ENCODE measurements at regions not wholly inside any gene's neighbourhood (a gene's known extent, or its start where the extent isn't known, plus 50 kb on each side); places are given as distances from the start of the nearest gene placed in this dataset.
"Not testable (repeated sequence)": the region's sequence is repeated elsewhere in the genome, so short reads cannot be mapped to it uniquely, and the experiment has no call there.

DNA sequence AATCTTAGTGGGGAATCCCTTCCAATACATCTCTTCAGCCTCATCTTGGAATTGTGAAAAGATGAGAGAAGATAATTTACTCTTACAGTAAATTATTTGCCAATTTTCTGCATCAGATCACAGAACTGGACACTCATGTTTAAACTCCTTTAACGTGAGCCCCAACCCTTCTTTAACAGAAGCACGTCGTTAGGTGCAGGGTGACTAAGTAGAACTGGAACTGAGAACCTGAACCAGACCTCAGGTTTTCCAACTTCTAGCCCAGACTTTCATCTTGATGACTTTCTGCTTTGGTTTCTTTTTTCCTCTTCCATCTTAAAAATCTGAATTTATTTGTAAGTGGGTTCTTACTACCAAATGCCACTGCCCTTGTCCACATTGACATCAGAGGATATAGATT is 57.2 kb upstream of the LYZL2 start:
- H3K4me3 ChIP-seq (ENCODE audit: low read depth in 1 of 3, low read length in 3 of 3) = no peak overlapping the region
- no peak for FAIRE-seq
- no peaks in the 10 kb centered on the region for H3K9me3 ChIP-seq (ENCODE audit: control insufficient read depth in 2 of 2, insufficient read depth in 1 of 2, low read depth in 1 of 2, low read length in 1 of 2)
- peaks cover 0 to 7% (median 0%) of the 10 kb centered on the region in 3 donors for H3K27me3 ChIP-seq (ENCODE audit: control insufficient read depth in 3 of 3, insufficient read depth in 3 of 3, low read length in 3 of 3)
- DNase-seq = no peak
- H3K4me1 ChIP-seq (ENCODE audit: control insufficient read depth in 3 of 3, insufficient read depth in 2 of 3, low read depth in 1 of 3, low read length in 2 of 3) = no peaks in the 10 kb centered on the region
- no peaks in the 10 kb centered on the region for H3K36me3 ChIP-seq (ENCODE audit: control insufficient read depth in 3 of 3, insufficient read depth in 2 of 3, low read depth in 1 of 3, low read length in 3 of 3)
- WGBS, 3 donors = 57 to 65% (median 63%) methylated on average over 3 of the region's 3 CpGs
- H3K27ac ChIP-seq (ENCODE audit: low read depth in 1 of 3, low read length in 2 of 3) = no peak overlapping the region

DNA sequence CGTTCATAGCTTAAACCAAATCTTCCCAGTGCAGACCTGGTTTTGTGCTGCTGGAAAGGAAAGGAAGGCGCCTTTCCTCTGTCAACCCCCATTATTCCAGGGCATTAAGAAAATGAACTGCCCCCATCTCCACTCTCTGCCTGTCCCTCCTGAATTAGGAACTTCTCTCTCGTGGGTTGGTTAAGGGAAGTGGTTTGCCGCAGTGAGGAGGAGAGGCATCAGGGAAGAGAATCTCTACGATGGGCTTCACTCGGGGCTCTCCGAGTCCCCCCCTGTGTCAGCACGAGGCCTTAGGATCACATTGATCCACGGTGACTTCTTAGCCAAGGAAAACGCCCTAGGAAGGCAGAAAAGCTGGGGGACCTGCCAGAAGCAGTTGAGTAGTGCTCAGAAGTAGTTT is 53.9 kb upstream of the LYZL2 start:
- 60 to 73% (median 68%) methylated on average over 10 of the region's 10 CpGs for WGBS, 3 donors
- DNase-seq = no peak
- Histone ChIP-seq H3K36me3 (ENCODE audit: control insufficient read depth in 3 of 3, insufficient read depth in 2 of 3, low read depth in 1 of 3, low read length in 3 of 3) (no peaks in the 10 kb centered on the region), H3K4me3 (ENCODE audit: low read depth in 1 of 3, low read length in 3 of 3) (no peak overlapping the region), H3K27me3 (ENCODE audit: control insufficient read depth in 3 of 3, insufficient read depth in 3 of 3, low read length in 3 of 3) (peaks cover 0 to 9% (median 0%) of the 10 kb centered on the region in 3 donors), H3K9me3 (ENCODE audit: control insufficient read depth in 2 of 2, insufficient read depth in 1 of 2, low read depth in 1 of 2, low read length in 1 of 2) (peaks cover 0 to 2% of the 10 kb centered on the region in 2 donors), H3K4me1 (ENCODE audit: control insufficient read depth in 3 of 3, insufficient read depth in 2 of 3, low read depth in 1 of 3, low read length in 2 of 3) (no peaks in the 10 kb centered on the region), H3K27ac (ENCODE audit: low read depth in 1 of 3, low read length in 2 of 3) (no peak overlapping the region)
- FAIRE-seq = no peak

DNA sequence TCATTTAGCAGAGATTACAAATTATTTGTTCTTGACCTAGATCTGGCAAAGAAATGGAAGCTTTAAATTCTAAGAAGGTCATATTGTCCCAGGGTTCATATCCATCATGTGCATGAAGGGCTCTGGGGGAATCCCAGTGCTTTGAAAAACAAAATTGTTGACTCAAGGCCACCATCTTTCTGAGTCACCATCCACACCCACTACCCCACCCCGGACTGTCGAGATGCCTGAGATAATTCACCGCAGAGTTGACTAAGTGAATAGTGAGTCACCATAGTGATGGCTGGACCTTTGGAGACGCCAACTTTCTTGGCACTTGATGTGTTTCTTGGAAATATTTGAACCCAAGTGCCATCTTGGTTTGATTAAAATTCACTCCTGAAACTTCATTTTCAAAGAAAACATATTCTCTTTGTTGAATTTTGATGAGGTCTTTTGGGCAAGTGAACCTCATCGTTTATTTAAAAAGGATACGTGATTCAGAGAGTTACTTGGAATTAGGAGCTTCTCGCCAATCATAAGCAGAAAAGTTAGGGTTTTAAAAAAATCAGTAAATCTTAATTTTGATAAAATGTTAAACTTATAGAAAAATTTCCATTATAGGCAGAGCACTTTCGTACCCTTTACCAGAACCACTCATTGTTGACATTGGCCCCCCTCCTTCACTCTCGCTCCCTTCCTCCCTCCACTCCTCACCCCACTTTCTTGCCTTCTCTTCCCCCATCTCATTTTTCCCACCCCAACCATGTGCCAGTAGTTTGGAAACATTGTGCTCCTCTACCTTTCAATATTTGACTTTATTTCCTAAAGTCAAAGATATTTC is 53.0 kb upstream of the LYZL2 start:
- DNase-seq; H3K4me3 ChIP-seq (ENCODE audit: low read depth in 1 of 3, low read length in 3 of 3); H3K4me1 ChIP-seq (ENCODE audit: control insufficient read depth in 3 of 3, insufficient read depth in 2 of 3, low read depth in 1 of 3, low read length in 2 of 3); H3K9me3 ChIP-seq (ENCODE audit: control insufficient read depth in 2 of 2, insufficient read depth in 1 of 2, low read depth in 1 of 2, low read length in 1 of 2); FAIRE-seq; H3K36me3 ChIP-seq (ENCODE audit: control insufficient read depth in 3 of 3, insufficient read depth in 2 of 3, low read depth in 1 of 3, low read length in 3 of 3); H3K27me3 ChIP-seq (ENCODE audit: control insufficient read depth in 3 of 3, insufficient read depth in 3 of 3, low read length in 3 of 3); H3K27ac ChIP-seq (ENCODE audit: low read depth in 1 of 3, low read length in 2 of 3): not testable (repeated sequence)
- WGBS, 3 donors = 52 to 69% (median 53%) methylated on average over 9 of the region's 9 CpGs

DNA sequence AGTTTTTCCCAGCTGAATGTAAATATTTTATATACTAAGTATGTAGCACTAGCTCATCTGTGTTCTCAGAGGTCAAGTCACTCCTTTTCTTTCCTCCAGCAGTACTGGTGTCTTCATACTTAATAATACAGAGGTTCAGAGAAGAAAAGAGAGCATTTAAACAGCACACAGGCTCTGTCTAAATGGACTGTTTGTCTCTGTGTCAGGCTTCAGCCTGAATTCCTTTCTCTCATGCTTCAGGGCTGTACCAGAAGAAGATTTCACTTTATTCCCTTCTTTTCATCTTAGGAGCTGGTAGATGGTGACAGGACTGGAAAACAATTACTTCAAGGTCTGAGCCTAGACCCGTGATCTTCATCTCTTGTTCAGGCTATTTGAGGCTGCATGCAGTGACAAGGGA is 51.4 kb upstream of the LYZL2 start:
- Histone ChIP-seq H3K9me3 (ENCODE audit: control insufficient read depth in 2 of 2, insufficient read depth in 1 of 2, low read depth in 1 of 2, low read length in 1 of 2) (peaks cover 0 to 2% of the 10 kb centered on the region in 2 donors), H3K27me3 (ENCODE audit: control insufficient read depth in 3 of 3, insufficient read depth in 3 of 3, low read length in 3 of 3) (peaks cover 0 to 5% (median 0%) of the 10 kb centered on the region in 3 donors), H3K27ac (ENCODE audit: low read depth in 1 of 3, low read length in 2 of 3) (no peak overlapping the region), H3K4me1 (ENCODE audit: control insufficient read depth in 3 of 3, insufficient read depth in 2 of 3, low read depth in 1 of 3, low read length in 2 of 3) (no peaks in the 10 kb centered on the region), H3K36me3 (ENCODE audit: control insufficient read depth in 3 of 3, insufficient read depth in 2 of 3, low read depth in 1 of 3, low read length in 3 of 3) (no peaks in the 10 kb centered on the region), H3K4me3 (ENCODE audit: low read depth in 1 of 3, low read length in 3 of 3) (no peak overlapping the region)
- DNase-seq (no peak), FAIRE-seq (no peak)
- WGBS, 3 donors = 65 to 74% (median 72%) methylated on average over 1 of the region's 1 CpG

Measured in small intestine (tissue), 7 donors.